SK-N-SH (cell line): ENCODE measurements at regions not wholly inside any gene's neighbourhood (a gene's known extent, or its start where the extent isn't known, plus 50 kb on each side); places are given as distances from the start of the nearest gene placed in this dataset.

ENCODE experiments used
- CTCF ChIA-PET: fragments of 300-600, 350-600 bp; formaldehyde crosslinking; extraction: SDS; loops from one replicate; lab custom pipeline; 2021; lab: Yijun Ruan, JAX
- POLR2A ChIA-PET: fragments of 350-600 bp; sonication (Branson Sonifier 250); formaldehyde crosslinking; extraction: SDS; loops from one replicate; lab custom pipeline; 2020; ENCODE audit warnings: antibody characterized with exemption, inconsistent platforms; lab: Yijun Ruan, JAX
- DNase-seq: peaks from one replicate; pipeline ENCODE4 v3.0.0; 2012
- H2AFZ ChIP-seq: fragments of 200-600 bp; sonication (generic); 2 replicates; pipeline ENCODE4 v1.8.1; 2016; ENCODE audit warnings: antibody characterized with exemption, mild to moderate bottlenecking, low read depth
- H3F3A ChIP-seq: fragments of 200-600 bp; sonication (generic); replicated peaks from 2 replicates; pipeline ENCODE3; 2016; ENCODE audit warnings: antibody characterized with exemption, mild to moderate bottlenecking; ENCODE audit not compliant: insufficient read depth
- H3K27ac ChIP-seq, 2 experiments: fragments of 200-500 bp in 1 of 2; fragments of 200-600 bp in 1 of 2; sonication (Bioruptor generic) in 1 of 2; sonication (generic), shearing (Covaris generic) in 1 of 2; 2 replicates each; pipeline versions ENCODE4 v1.5.1 to v1.6.1; 2014 to 2016; ENCODE audit warnings: low read depth in 2 of 2, inconsistent platforms in 1 of 2, low read length in 1 of 2, mild to moderate bottlenecking in 1 of 2, mixed read lengths in 1 of 2
- H3K27me3 ChIP-seq: fragments of 200-600 bp; sonication (generic), shearing (Covaris generic); 2 replicates; pipeline ENCODE4 v1.6.1; 2016; ENCODE audit warnings: mixed run types; ENCODE audit not compliant: insufficient read depth
- H3K36me3 ChIP-seq, 2 experiments: fragments of 200-500 bp in 1 of 2; fragments of 200-600 bp in 1 of 2; sonication (Bioruptor generic) in 1 of 2; sonication (generic) in 1 of 2; replicated peaks in 1 of 2; 2 replicates each; pipeline versions ENCODE3 to v1.5.1; 2014 to 2016; ENCODE audit warnings: low read length in 1 of 2, mild to moderate bottlenecking in 1 of 2; ENCODE audit not compliant: insufficient read depth in 2 of 2, control insufficient read depth in 1 of 2
- H3K4me1 ChIP-seq, 2 experiments: fragments of 200-500 bp in 1 of 2; fragments of 200-600 bp in 1 of 2; sonication (Bioruptor generic) in 1 of 2; sonication (generic), shearing (Covaris generic) in 1 of 2; 2 replicates each; pipeline versions ENCODE4 v1.5.1 to v1.6.1; 2014 to 2016; ENCODE audit warnings: low read depth in 1 of 2, low read length in 1 of 2, mixed run types in 1 of 2; ENCODE audit not compliant: insufficient read depth in 2 of 2, control insufficient read depth in 1 of 2
- H3K4me2 ChIP-seq: fragments of 200-600 bp; sonication (generic), shearing (Covaris generic); 2 replicates; pipeline ENCODE4 v1.6.1; 2017; ENCODE audit warnings: mixed run types
- H3K4me3 ChIP-seq, 2 experiments: fragments of 200-500 bp in 1 of 2; fragments of 200-600 bp in 1 of 2; sonication (Bioruptor generic) in 1 of 2; sonication (generic), shearing (Covaris generic) in 1 of 2; 2 replicates each; pipeline versions ENCODE4 v1.5.1 to v1.8.1; 2014 to 2016; ENCODE audit warnings: low read depth in 2 of 2, inconsistent platforms in 1 of 2, low read length in 1 of 2, mild to moderate bottlenecking in 1 of 2, mixed read lengths in 1 of 2, moderate library complexity in 1 of 2
- H3K79me2 ChIP-seq: fragments of 200-600 bp; sonication (generic); 2 replicates; pipeline ENCODE4 v1.8.1; 2017; ENCODE audit warnings: mild to moderate bottlenecking; ENCODE audit not compliant: insufficient read depth
- H3K9ac ChIP-seq: fragments of 200-600 bp; sonication (generic); 2 replicates; pipeline ENCODE4 v1.6.1; 2017; ENCODE audit warnings: mixed run types
- H3K9me2 ChIP-seq: fragments of 200-600 bp; sonication (generic); 2 replicates; pipeline ENCODE4 v1.6.1; 2017; ENCODE audit warnings: mixed run types
- H3K9me3 ChIP-seq: fragments of 200-600 bp; sonication (generic); 2 replicates; pipeline ENCODE4 v1.6.1; 2017; ENCODE audit warnings: mixed run types, mild to moderate bottlenecking, moderate library complexity
- H4K20me1 ChIP-seq: fragments of 200-600 bp; sonication (generic); 2 replicates; pipeline ENCODE4 v1.6.1; 2017; ENCODE audit warnings: mild to moderate bottlenecking, mixed run types; ENCODE audit not compliant: insufficient read depth
- CHD2 ChIP-seq: fragments of 150-350 bp; IDR thresholded peaks from 2 replicates; pipeline ENCODE4 v1.6.1; 2018; ENCODE audit warnings: low read length; ENCODE audit not compliant: partially characterized antibody
- ELF1 ChIP-seq: IDR thresholded peaks from 2 replicates; pipeline ENCODE4 v1.4.0; 2012
- FOSL2 ChIP-seq: IDR thresholded peaks from 2 replicates; pipeline ENCODE4 v1.4.0; 2012; ENCODE audit warnings: low read depth, mild to moderate bottlenecking, moderate library complexity, borderline replicate concordance
- GATA2 ChIP-seq: sonication (generic); formaldehyde crosslinking; IDR thresholded peaks from 2 replicates; pipeline ENCODE4 v1.5.0; 2020; ENCODE audit warnings: mild to moderate bottlenecking, missing genetic modification reagents
- NFIC ChIP-seq: IDR thresholded peaks from 2 replicates; pipeline ENCODE4 v1.4.0; 2012; ENCODE audit warnings: borderline replicate concordance
- POLR2AphosphoS5 ChIP-seq: IDR thresholded peaks from 2 replicates; pipeline ENCODE4 v1.6.1; 2012; ENCODE audit warnings: low read depth, low read length
- RAD21 ChIP-seq: IDR thresholded peaks from 2 replicates; pipeline ENCODE4 v1.6.1; 2012; ENCODE audit warnings: mild to moderate bottlenecking, low read length
- RCOR1 ChIP-seq: fragments of 150-350 bp; IDR thresholded peaks from 2 replicates; pipeline ENCODE4 v1.6.1; 2017; ENCODE audit warnings: antibody characterized with exemption, low read length
- SIN3A ChIP-seq: IDR thresholded peaks from 2 replicates; pipeline ENCODE4 v1.6.1; 2012; ENCODE audit warnings: low read depth, mild to moderate bottlenecking, low read length, moderate library complexity, borderline replicate concordance
- SMC3 ChIP-seq: IDR thresholded peaks from 2 replicates; pipeline ENCODE4 v1.6.1; 2012; ENCODE audit warnings: low read depth, low read length, improper control_type of control experiment
- TCF12 ChIP-seq: IDR thresholded peaks from 2 replicates; pipeline ENCODE4 v1.4.0; 2012
- TEAD4 ChIP-seq: IDR thresholded peaks from 2 replicates; pipeline ENCODE4 v1.4.0; 2012; ENCODE audit warnings: mild to moderate bottlenecking, borderline replicate concordance; ENCODE audit not compliant: insufficient read depth
- YY1 ChIP-seq: IDR thresholded peaks from 2 replicates; pipeline ENCODE4 v1.4.0; 2012; ENCODE audit warnings: low read depth, mild to moderate bottlenecking
- WGBS: methylation state at CpG from one replicate; pipeline ENCODE4 v1.1.6; 2017; ENCODE audit warnings: low lambda C conversion rate; 5-methylcytosine and 5-hydroxymethylcytosine counted together
- TF ChIP-seq, protein P1 (sequence below): fragments of 150-350 bp; IDR thresholded peaks from 2 replicates; pipeline ENCODE4 v1.6.1; 2017; ENCODE audit warnings: antibody characterized with exemption, low read length, low read depth, borderline replicate concordance
- TF ChIP-seq, protein P2 (sequence below): fragments of 200-600 bp; sonication (generic); IDR thresholded peaks from 2 replicates; pipeline ENCODE4 v1.6.1; 2017; ENCODE audit warnings: antibody characterized with exemption, mild to moderate bottlenecking, moderate library complexity
- TF ChIP-seq, protein P3 (sequence below): IDR thresholded peaks from 2 replicates; pipeline ENCODE4 v1.4.0; 2012; ENCODE audit warnings: low read depth
- TF ChIP-seq, protein P4 (sequence below): IDR thresholded peaks from 2 replicates; pipeline ENCODE4; 2012

DNA sequence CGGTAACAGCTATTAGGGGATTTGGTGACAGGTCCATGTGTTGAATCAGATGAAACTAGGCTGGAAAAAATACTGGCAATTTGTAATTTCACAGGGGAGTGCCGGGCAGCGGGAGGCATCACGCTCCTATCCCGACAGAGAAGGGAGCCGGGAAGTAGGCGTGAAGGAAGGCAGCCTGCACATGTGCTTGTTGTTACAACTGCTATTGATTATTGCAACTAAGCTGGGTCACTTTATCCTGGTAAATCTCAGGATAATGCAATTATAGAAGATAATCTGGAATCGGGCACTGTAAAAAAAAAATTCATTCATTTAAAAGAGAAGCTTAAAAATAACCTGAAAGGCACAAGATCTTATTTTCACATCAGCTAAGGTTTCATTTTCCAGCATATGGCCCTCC lies 180.6 kb downstream of the FOXL1 start:
- WGBS = 24% methylated on average over 8 of the region's 8 CpGs
- H3F3A ChIP-seq = peaks cover 48% of the 10 kb centered on the region
- H3K9me2 ChIP-seq = no peaks in the 10 kb centered on the region
- H2AFZ ChIP-seq = no peak overlapping the region
- 0 out of 4 replicates have a peak overlapping the region, but pooled peaks of 1 of the 2 experiments have one; percentile 10 for H3K4me3 ChIP-seq
- no peaks in the 10 kb centered on the region for H3K9me3 ChIP-seq
- no peaks in the 10 kb centered on the region for H3K36me3 ChIP-seq
- ChIA-PET CTCF (interaction anchor here (3.1 kb wide), 1 partner anchor 9 kb away, joined by 11 read pairs; no protein-coding TSS in a partner anchor), POLR2A (no interaction called here)
- H3K27ac ChIP-seq = no peak overlapping the region
- peaks cover 0 to 11% of the 10 kb centered on the region in 2 experiments; a peak in 2 of 4 replicates for H3K4me1 ChIP-seq
- no peaks in the 10 kb centered on the region for H4K20me1 ChIP-seq
- no peaks in the 10 kb centered on the region for H3K27me3 ChIP-seq
- TF ChIP-seq SIN3A (no peak), TCF12 (peak; percentile 12; the same call in 1 of the 2 replicates)
- H3K79me2 ChIP-seq = peaks cover 29% of the 10 kb centered on the region
- H3K9ac ChIP-seq = no peak overlapping the region
- no peak for DNase-seq
- H3K4me2 ChIP-seq = peak overlapping the region; percentile 86

- peak; percentile 73 for DNase-seq
- peak overlapping the region; percentile 50 for H3K9ac ChIP-seq
These were observed 183.0 kb downstream of the FOXL1 start for GRCh38 chr16:86761111-86762031.

More at GRCh38 chr16:86761111-86762031, 183.0 kb downstream of the FOXL1 start:
- ChIA-PET POLR2A (no interaction called here), CTCF (interaction anchor here (0.6 to 3.1 kb wide), 8 partner anchors 9 to 197 kb away, joined by 3 to 11 read pairs (median 4); no protein-coding TSS in a partner anchor)
- Histone ChIP-seq H3K9me2 (no peaks in the 10 kb centered on the region), H3K4me3 (peak overlapping the region; percentile 30 to 64; a peak in 3 of 4 replicates), H3K4me1 (peaks cover 0 to 11% of the 10 kb centered on the region in 2 experiments; a peak in 2 of 4 replicates), H3K27me3 (no peaks in the 10 kb centered on the region), H3F3A (peaks cover 46% of the 10 kb centered on the region), H3K9me3 (no peaks in the 10 kb centered on the region), H4K20me1 (no peaks in the 10 kb centered on the region), H2AFZ (peak overlapping the region; percentile 81), H3K4me2 (peak overlapping the region; percentile 86), H3K27ac (peak overlapping the region in 1 of 2 experiments; percentile 48; a peak in 2 of 4 replicates), H3K79me2 (peaks cover 29% of the 10 kb centered on the region), H3K36me3 (no peaks in the 10 kb centered on the region)
- 8% methylated on average over 25 of the region's 29 CpGs for WGBS
- peak; percentile 24; the same call in 1 of the 2 replicates for TF ChIP-seq SMC3
- peak; percentile 92 for TF ChIP-seq TCF12
- TF ChIP-seq SIN3A = peak; percentile 11; the same call in 1 of the 2 replicates
- TF ChIP-seq, protein P1, sequence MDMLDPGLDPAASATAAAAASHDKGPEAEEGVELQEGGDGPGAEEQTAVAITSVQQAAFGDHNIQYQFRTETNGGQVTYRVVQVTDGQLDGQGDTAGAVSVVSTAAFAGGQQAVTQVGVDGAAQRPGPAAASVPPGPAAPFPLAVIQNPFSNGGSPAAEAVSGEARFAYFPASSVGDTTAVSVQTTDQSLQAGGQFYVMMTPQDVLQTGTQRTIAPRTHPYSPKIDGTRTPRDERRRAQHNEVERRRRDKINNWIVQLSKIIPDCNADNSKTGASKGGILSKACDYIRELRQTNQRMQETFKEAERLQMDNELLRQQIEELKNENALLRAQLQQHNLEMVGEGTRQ = no peak
- TF ChIP-seq, protein P2, sequence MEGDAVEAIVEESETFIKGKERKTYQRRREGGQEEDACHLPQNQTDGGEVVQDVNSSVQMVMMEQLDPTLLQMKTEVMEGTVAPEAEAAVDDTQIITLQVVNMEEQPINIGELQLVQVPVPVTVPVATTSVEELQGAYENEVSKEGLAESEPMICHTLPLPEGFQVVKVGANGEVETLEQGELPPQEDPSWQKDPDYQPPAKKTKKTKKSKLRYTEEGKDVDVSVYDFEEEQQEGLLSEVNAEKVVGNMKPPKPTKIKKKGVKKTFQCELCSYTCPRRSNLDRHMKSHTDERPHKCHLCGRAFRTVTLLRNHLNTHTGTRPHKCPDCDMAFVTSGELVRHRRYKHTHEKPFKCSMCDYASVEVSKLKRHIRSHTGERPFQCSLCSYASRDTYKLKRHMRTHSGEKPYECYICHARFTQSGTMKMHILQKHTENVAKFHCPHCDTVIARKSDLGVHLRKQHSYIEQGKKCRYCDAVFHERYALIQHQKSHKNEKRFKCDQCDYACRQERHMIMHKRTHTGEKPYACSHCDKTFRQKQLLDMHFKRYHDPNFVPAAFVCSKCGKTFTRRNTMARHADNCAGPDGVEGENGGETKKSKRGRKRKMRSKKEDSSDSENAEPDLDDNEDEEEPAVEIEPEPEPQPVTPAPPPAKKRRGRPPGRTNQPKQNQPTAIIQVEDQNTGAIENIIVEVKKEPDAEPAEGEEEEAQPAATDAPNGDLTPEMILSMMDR = peak; percentile 94
- peak; percentile 96 for TF ChIP-seq GATA2 (CRISPR knock-in tag)
- TF ChIP-seq CHD2 = peak; percentile 84
- TF ChIP-seq YY1 = peak; percentile 7; the same call in 1 of the 2 replicates
- no peak for TF ChIP-seq FOSL2
- peak; percentile 34 for TF ChIP-seq RAD21
- TF ChIP-seq, protein P3, sequence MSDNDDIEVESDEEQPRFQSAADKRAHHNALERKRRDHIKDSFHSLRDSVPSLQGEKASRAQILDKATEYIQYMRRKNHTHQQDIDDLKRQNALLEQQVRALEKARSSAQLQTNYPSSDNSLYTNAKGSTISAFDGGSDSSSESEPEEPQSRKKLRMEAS = peak; percentile 50; the same call in 1 of the 2 replicates
- no peak for TF ChIP-seq NFIC
- TF ChIP-seq, protein P4, sequence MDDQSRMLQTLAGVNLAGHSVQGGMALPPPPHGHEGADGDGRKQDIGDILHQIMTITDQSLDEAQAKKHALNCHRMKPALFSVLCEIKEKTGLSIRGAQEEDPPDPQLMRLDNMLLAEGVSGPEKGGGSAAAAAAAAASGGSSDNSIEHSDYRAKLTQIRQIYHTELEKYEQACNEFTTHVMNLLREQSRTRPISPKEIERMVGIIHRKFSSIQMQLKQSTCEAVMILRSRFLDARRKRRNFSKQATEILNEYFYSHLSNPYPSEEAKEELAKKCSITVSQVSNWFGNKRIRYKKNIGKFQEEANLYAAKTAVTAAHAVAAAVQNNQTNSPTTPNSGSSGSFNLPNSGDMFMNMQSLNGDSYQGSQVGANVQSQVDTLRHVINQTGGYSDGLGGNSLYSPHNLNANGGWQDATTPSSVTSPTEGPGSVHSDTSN = peak; percentile 50
- TF ChIP-seq ELF1 = no peak
- 0 out of 2 replicates have a peak, but pooled peaks have one; percentile 31 for TF ChIP-seq TEAD4
- peak; percentile 15; the same call in 1 of the 2 replicates for TF ChIP-seq POLR2AphosphoS5
- peak; percentile 95 for TF ChIP-seq RCOR1
